ENCODE measurements at regions not wholly inside any gene's neighbourhood (a gene's known extent, or its start where the extent isn't known, plus 50 kb on each side); places are given as distances from the start of the nearest gene placed in this dataset.

GRCh38 chr12:25056011-25056410 lies 107.1 kb upstream of the BCAT1 start:
- H3K23me2 ChIP-seq (ENCODE audit: low read depth, low read length) = no peaks in the 10 kb centered on the region
- H3K14ac ChIP-seq (ENCODE audit: insufficient read length) = no peak overlapping the region
- H3K79me2 ChIP-seq (ENCODE audit: control insufficient read depth in 1 of 2, insufficient read depth in 2 of 2, low read length in 2 of 2) = no peaks in the 10 kb centered on the region
- no peak overlapping the region for H3K4me3 ChIP-seq (ENCODE audit: extremely low read depth in 1 of 4, insufficient read depth in 2 of 4, low read depth in 3 of 4, low read length in 4 of 4)
- CTCF ChIA-PET (ENCODE audit: partially characterized antibody) = interaction anchor here (0.6 to 0.7 kb wide), 2 partner anchors 14 to 100 kb away, joined by 3 read pairs; no protein-coding TSS in a partner anchor
- H3K79me1 ChIP-seq (ENCODE audit: low read depth, low read length) = no peaks in the 10 kb centered on the region
- no peak overlapping the region for H3K9ac ChIP-seq (replicated peaks in 1 of 4; ENCODE audit: extremely low read depth in 1 of 4, low read depth in 3 of 4, low read length in 3 of 4)
- H3K27ac ChIP-seq (ENCODE audit: low read depth, low read length) = no peak overlapping the region
- DNase-seq (ENCODE audit: low read depth in 1 of 2, low spot score in 2 of 2) (no peak), FAIRE-seq (no peak)
- H2BK12ac ChIP-seq (ENCODE audit: low read depth, low read length) = no peak overlapping the region
- H2BK120ac ChIP-seq (replicated peaks; ENCODE audit: low read depth, low read length) = no peak overlapping the region
- H2BK20ac ChIP-seq (ENCODE audit: low read length) = no peak overlapping the region
- H3K4ac ChIP-seq (replicated peaks; ENCODE audit: insufficient read length, low read depth, low read length) = no peak overlapping the region
- H3K23ac ChIP-seq (ENCODE audit: insufficient read length) = no peak overlapping the region
- H3K4me2 ChIP-seq (ENCODE audit: insufficient read depth in 1 of 2, low read depth in 2 of 2, low read length in 2 of 2) = no peak overlapping the region
- H3K27me3 ChIP-seq (replicated peaks in 1 of 4; ENCODE audit: control insufficient read depth in 3 of 4, extremely low read depth in 1 of 4, insufficient read depth in 3 of 4, low read length in 3 of 4) = no peaks in the 10 kb centered on the region
- H3K4me1 ChIP-seq (replicated peaks in 1 of 4; ENCODE audit: control insufficient read depth in 3 of 4, insufficient read depth in 4 of 4, low read length in 3 of 4) = peaks cover 0 to 3% (median 0%) of the 10 kb centered on the region in 4 experiments; a peak in 1 of 7 replicates
- H2BK15ac ChIP-seq (ENCODE audit: low read length) = no peak overlapping the region
- no peak overlapping the region for H4K8ac ChIP-seq (ENCODE audit: extremely low read depth, insufficient read depth, low read length)
- POLR2A ChIA-PET (ENCODE audit: partially characterized antibody) = interaction anchor here (1.2 kb wide), 1 partner anchor 112 kb away, joined by 3 read pairs; no protein-coding TSS in a partner anchor
- no peaks in the 10 kb centered on the region for H4K20me1 ChIP-seq (replicated peaks in 1 of 2; ENCODE audit: control insufficient read depth in 1 of 2, insufficient read depth in 2 of 2, low read length in 2 of 2)
- no peak overlapping the region for H3K56ac ChIP-seq (replicated peaks; ENCODE audit: insufficient read length, low read depth, low read length)
- TF ChIP-seq, protein P1, sequence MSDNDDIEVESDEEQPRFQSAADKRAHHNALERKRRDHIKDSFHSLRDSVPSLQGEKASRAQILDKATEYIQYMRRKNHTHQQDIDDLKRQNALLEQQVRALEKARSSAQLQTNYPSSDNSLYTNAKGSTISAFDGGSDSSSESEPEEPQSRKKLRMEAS (IDR thresholded peaks at IDR 0.05) = no peak
- no peak for TF ChIP-seq NANOG (IDR thresholded peaks at IDR 0.05; ENCODE audit: insufficient read depth, low read depth, low read length, poor library complexity, severe bottlenecking)
- TF ChIP-seq SAP30 (IDR thresholded peaks at IDR 0.05; ENCODE audit: insufficient read depth, insufficient replicate concordance, low read length) = no peak
- TF ChIP-seq EP300 (IDR thresholded peaks at IDR 0.05; ENCODE audit: borderline replicate concordance in 1 of 2, low read depth in 2 of 2, low read length in 2 of 2) = no peak
- no peak overlapping the region for H2AFZ ChIP-seq (ENCODE audit: low read length)
- H2AK5ac ChIP-seq (ENCODE audit: low read depth, low read length) = no peak overlapping the region
- H4K91ac ChIP-seq (replicated peaks; ENCODE audit: insufficient read length, low read length) = no peak overlapping the region
- H3K9me3 ChIP-seq (ENCODE audit: insufficient read depth in 2 of 2, low read depth in 1 of 2, low read length in 1 of 2) = no peaks in the 10 kb centered on the region
- no peak overlapping the region for H4K5ac ChIP-seq (ENCODE audit: insufficient read length, low read depth, low read length)
- no peak overlapping the region for H2BK5ac ChIP-seq (ENCODE audit: low read depth, low read length)
- WGBS, 2 experiments (ENCODE audit: extremely low coverage in 1 of 2, insufficient coverage in 1 of 2, insufficient read length in 1 of 2, insufficient replicate concordance in 2 of 2, low coverage in 1 of 2, low lambda C conversion rate in 2 of 2, missing lambda C conversion rate in 1 of 2) = 89% methylated on average over 5 of the region's 5 CpGs; no CpG with 5 or more reads in 1 of the 2 experiments
- no peak overlapping the region for H3K18ac ChIP-seq (ENCODE audit: extremely low read depth, low read length)
- no peaks in the 10 kb centered on the region for H3K36me3 ChIP-seq (ENCODE audit: control insufficient read depth in 2 of 4, insufficient read depth in 4 of 4, low read length in 3 of 4)
